ENCODE measurements at regions not wholly inside any gene's neighbourhood (a gene's known extent, or its start where the extent isn't known, plus 50 kb on each side); places are given as distances from the start of the nearest gene placed in this dataset.

- no peak for DNase-seq
These were observed 204.7 kb downstream of the SLIT2 start for GRCh38 chr4:20456407-20456806.

- DNase-seq, result no peak
These were observed 210.9 kb downstream of the SLIT2 start for GRCh38 chr4:20462426-20463175.

- no peak for DNase-seq
These were observed 211.4 kb downstream of the SLIT2 start for GRCh38 chr4:20463176-20463430.

GRCh38 chr4:20464381-20464780 is 212.7 kb downstream of the SLIT2 start:
- no peak for DNase-seq

GRCh38 chr4:20474119-20474518 is 222.4 kb downstream of the SLIT2 start:
- DNase-seq, result no peak

- DNase-seq, result no peak
These were observed 221.8 kb upstream of the PACRGL start for GRCh38 chr4:20478412-20478811.

GRCh38 chr4:20480165-20480947 is 219.9 kb upstream of the PACRGL start:
- no peak for DNase-seq

GRCh38 chr4:20483416-20483815 is 216.8 kb upstream of the PACRGL start:
- no peak for DNase-seq

GRCh38 chr4:20486433-20486832 is 213.8 kb upstream of the PACRGL start:
- no peak for DNase-seq

- DNase-seq, result no peak
These were observed 212.8 kb upstream of the PACRGL start for GRCh38 chr4:20487446-20487845.

GRCh38 chr4:20487852-20488251 is 212.4 kb upstream of the PACRGL start:
- no peak for DNase-seq

GRCh38 chr4:20490734-20491133 is 209.5 kb upstream of the PACRGL start:
- DNase-seq, result no peak

GRCh38 chr4:20493761-20494353 is 206.4 kb upstream of the PACRGL start:
- no peak for DNase-seq

- no peak for DNase-seq
These were observed 204.2 kb upstream of the PACRGL start for GRCh38 chr4:20496068-20496467.

GRCh38 chr4:20504146-20504545 is 196.1 kb upstream of the PACRGL start:
- no peak for DNase-seq

GRCh38 chr4:20505927-20506326 is 194.3 kb upstream of the PACRGL start:
- DNase-seq, result no peak

GRCh38 chr4:20506827-20507226 is 193.4 kb upstream of the PACRGL start:
- DNase-seq, result no peak

- no peak for DNase-seq
These were observed 190.9 kb upstream of the PACRGL start for GRCh38 chr4:20509315-20509714.

GRCh38 chr4:20512033-20512792 is 188.0 kb upstream of the PACRGL start:
- no peak for DNase-seq

- DNase-seq, result no peak
These were observed 187.3 kb upstream of the PACRGL start for GRCh38 chr4:20512985-20513384.

GRCh38 chr4:20520901-20521300 is 179.4 kb upstream of the PACRGL start:
- DNase-seq, result no peak

GRCh38 chr4:20528508-20528907 is 171.8 kb upstream of the PACRGL start:
- DNase-seq, result no peak

- no peak for DNase-seq
These were observed 170.6 kb upstream of the PACRGL start for GRCh38 chr4:20529691-20530090.
